ENCODE measurements at regions not wholly inside any gene's neighbourhood (a gene's known extent, or its start where the extent isn't known, plus 50 kb on each side); places are given as distances from the start of the nearest gene placed in this dataset.

DNA sequence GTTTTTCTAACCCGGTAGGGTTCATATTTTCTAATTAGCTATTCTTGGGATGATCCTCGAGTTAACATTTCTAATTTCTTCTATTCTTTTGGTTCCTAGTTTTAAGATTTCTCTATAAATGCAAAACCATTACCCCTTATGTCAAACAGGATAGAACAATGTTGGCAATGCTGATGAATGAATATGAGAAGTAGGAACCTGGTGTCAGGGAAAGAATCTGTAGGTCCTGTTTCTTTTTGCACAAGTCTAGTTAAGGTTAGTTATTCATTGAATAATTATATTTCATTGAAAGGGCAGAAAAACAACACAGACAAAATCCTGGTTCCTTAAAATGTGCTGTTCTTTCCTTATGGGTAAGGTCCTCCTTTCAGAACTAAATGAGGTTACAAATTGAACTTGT lies 766.4 kb upstream of the FAM98A start:
- no peak for DNase-seq
- Histone ChIP-seq H3K4me1 (no peaks in the 10 kb centered on the region), H3K27me3 (ENCODE audit: low read depth) (no peaks in the 10 kb centered on the region), H3K9me3 (replicated peaks) (no peaks in the 10 kb centered on the region), H3K36me3 (no peaks in the 10 kb centered on the region), H3K27ac (replicated peaks) (no peak overlapping the region), H3K4me3 (no peak overlapping the region)
- intact Hi-C loops (cut with micrococcal nuclease) = no loop called here
- no peak for TF ChIP-seq CTCF (IDR thresholded peaks at IDR 0.05; ENCODE audit: borderline replicate concordance)

- H3K4me1 ChIP-seq = no peaks in the 10 kb centered on the region
- no peaks in the 10 kb centered on the region for H3K27me3 ChIP-seq (ENCODE audit: low read depth)
- TF ChIP-seq CTCF (IDR thresholded peaks at IDR 0.05; ENCODE audit: borderline replicate concordance) = no peak
- no peak overlapping the region for H3K27ac ChIP-seq (replicated peaks)
- H3K4me3 ChIP-seq = no peak overlapping the region
- intact Hi-C loops (cut with micrococcal nuclease) = no loop called here
- no peaks in the 10 kb centered on the region for H3K9me3 ChIP-seq (replicated peaks)
- no peaks in the 10 kb centered on the region for H3K36me3 ChIP-seq
- no peak for DNase-seq
Observed at GRCh38 chr2:34353509-34354113, 754.5 kb upstream of the FAM98A start.

DNA sequence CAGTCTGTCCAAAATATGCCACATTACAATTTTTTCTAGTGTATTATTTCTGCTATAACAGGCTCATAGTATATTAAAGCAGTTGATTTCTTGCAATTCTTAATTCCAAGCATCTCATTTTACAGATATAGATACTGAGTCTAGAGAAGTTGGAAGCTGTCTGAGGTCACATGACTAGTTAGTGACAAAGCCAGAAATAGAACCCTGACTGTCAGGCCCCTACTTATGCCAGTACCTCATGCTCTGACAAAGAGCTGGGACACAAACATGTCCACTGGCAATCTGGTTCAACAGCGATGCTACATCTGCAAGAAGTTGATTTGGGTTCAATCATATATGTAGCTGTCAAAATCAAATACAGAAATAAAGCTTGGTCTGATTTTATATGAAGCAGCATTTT lies 750.4 kb upstream of the FAM98A start:
- intact Hi-C loops (cut with micrococcal nuclease) = no loop called here
- no peaks in the 10 kb centered on the region for H3K9me3 ChIP-seq (replicated peaks)
- no peaks in the 10 kb centered on the region for H3K4me1 ChIP-seq
- no peak overlapping the region for H3K4me3 ChIP-seq
- no peak for TF ChIP-seq CTCF (IDR thresholded peaks at IDR 0.05; ENCODE audit: borderline replicate concordance)
- H3K27me3 ChIP-seq (ENCODE audit: low read depth) = no peaks in the 10 kb centered on the region
- H3K36me3 ChIP-seq = no peaks in the 10 kb centered on the region
- no peak for DNase-seq
- H3K27ac ChIP-seq (replicated peaks) = no peak overlapping the region

DNA sequence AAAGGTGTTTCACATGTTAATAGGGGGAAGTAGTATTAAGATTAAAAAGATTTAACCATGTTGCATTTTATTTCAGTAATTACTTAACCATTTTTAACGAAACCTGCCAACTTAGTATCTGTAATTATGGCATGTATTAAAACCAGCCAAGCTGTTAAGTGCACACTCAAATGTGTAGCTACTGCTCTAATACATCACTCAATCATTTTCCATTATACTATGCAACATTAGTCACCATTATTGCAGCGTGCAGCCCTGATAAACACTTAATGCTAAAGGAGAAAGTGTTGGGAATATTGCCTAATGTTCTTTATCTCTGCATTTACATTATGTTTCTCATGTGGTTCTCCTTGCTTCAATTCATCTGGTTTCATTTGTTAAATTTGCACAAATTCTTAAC lies 745.9 kb upstream of the FAM98A start:
- no peak for TF ChIP-seq CTCF (IDR thresholded peaks at IDR 0.05; ENCODE audit: borderline replicate concordance)
- no peaks in the 10 kb centered on the region for H3K36me3 ChIP-seq
- H3K27ac ChIP-seq (replicated peaks) = no peak overlapping the region
- intact Hi-C loops (cut with micrococcal nuclease) = no loop called here
- H3K9me3 ChIP-seq (replicated peaks) = no peaks in the 10 kb centered on the region
- no peak for DNase-seq
- H3K27me3 ChIP-seq (ENCODE audit: low read depth) = no peaks in the 10 kb centered on the region
- no peaks in the 10 kb centered on the region for H3K4me1 ChIP-seq
- H3K4me3 ChIP-seq = no peak overlapping the region

DNA sequence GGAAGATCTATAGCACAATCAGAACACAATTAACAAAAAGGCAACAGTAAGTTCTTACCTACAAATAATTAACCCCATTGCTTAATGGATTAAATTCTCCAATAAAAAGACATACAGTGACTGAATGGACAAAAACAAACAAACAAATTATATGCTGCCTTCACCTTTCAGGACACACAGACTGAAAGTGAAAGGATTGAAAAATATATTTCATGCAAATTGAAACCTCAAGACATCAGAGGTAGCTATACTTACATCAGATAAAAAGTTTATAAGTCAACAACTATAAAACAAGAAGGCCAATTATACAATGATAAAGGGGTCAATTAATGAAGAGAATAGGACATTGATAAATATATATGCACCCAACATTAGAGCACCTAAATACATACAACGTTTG lies 741.2 kb upstream of the FAM98A start:
- Histone ChIP-seq H3K27me3 (ENCODE audit: low read depth) (no peaks in the 10 kb centered on the region), H3K9me3 (replicated peaks) (no peaks in the 10 kb centered on the region), H3K36me3 (no peaks in the 10 kb centered on the region), H3K4me1 (no peaks in the 10 kb centered on the region), H3K4me3 (no peak overlapping the region), H3K27ac (replicated peaks) (no peak overlapping the region)
- intact Hi-C loops (cut with micrococcal nuclease) = no loop called here
- no peak for TF ChIP-seq CTCF (IDR thresholded peaks at IDR 0.05; ENCODE audit: borderline replicate concordance)
- DNase-seq = no peak

All from left ventricle myocardium inferior (tissue), 1 donor.